ENCODE measurements at regions not wholly inside any gene's neighbourhood (a gene's known extent, or its start where the extent isn't known, plus 50 kb on each side); places are given as distances from the start of the nearest gene placed in this dataset.

DNA sequence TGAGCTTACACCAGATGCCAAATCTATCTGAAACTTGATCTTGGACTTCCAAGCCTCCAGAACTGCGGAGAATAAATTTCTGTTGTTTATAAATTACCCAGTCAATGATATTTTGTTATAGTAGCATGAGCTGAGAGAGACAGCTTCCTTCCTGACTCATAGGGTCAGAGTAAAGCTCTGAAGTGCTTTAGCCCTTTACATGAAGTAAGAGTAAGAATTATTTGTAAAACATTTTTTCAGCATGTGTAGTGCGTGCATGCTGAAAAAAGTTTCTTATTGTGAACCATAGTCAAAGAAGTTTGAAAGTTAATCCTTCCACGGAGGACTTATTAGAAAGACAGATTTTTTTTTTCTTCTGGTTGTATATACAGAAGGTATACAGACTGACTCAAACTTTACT, 172.4 kb downstream of the DMRT2 start:
- H3K27me3 ChIP-seq (ENCODE audit: insufficient read depth, low read length), result no peaks in the 10 kb centered on the region
- H2AFZ ChIP-seq (ENCODE audit: low read length), result no peak overlapping the region
- no peaks in the 10 kb centered on the region for H3F3A ChIP-seq (ENCODE audit: insufficient read depth, low read length)
- no peaks in the 10 kb centered on the region for H4K20me1 ChIP-seq (ENCODE audit: insufficient read depth, low read length)
- no peak overlapping the region for H3K4me3 ChIP-seq (ENCODE audit: low read depth, low read length, poor library complexity, severe bottlenecking)
- H3K9me2 ChIP-seq (ENCODE audit: low read depth, low read length), result no peaks in the 10 kb centered on the region
- no peak overlapping the region for H3K9ac ChIP-seq (ENCODE audit: low read length)
- no peaks in the 10 kb centered on the region for H3K9me3 ChIP-seq (ENCODE audit: low read length)
- no peak overlapping the region for H3K27ac ChIP-seq (ENCODE audit: low read depth, low read length, poor library complexity, severe bottlenecking)
- H3K4me2 ChIP-seq (ENCODE audit: low read length), result no peak overlapping the region
- no peaks in the 10 kb centered on the region for H3K36me3 ChIP-seq (ENCODE audit: insufficient read depth, low read length)
- TF ChIP-seq, protein P1, sequence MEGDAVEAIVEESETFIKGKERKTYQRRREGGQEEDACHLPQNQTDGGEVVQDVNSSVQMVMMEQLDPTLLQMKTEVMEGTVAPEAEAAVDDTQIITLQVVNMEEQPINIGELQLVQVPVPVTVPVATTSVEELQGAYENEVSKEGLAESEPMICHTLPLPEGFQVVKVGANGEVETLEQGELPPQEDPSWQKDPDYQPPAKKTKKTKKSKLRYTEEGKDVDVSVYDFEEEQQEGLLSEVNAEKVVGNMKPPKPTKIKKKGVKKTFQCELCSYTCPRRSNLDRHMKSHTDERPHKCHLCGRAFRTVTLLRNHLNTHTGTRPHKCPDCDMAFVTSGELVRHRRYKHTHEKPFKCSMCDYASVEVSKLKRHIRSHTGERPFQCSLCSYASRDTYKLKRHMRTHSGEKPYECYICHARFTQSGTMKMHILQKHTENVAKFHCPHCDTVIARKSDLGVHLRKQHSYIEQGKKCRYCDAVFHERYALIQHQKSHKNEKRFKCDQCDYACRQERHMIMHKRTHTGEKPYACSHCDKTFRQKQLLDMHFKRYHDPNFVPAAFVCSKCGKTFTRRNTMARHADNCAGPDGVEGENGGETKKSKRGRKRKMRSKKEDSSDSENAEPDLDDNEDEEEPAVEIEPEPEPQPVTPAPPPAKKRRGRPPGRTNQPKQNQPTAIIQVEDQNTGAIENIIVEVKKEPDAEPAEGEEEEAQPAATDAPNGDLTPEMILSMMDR (IDR thresholded peaks at IDR 0.05; ENCODE audit: low read length), result no peak
- no peak for TF ChIP-seq EZH2 (IDR thresholded peaks at IDR 0.05; ENCODE audit: borderline replicate concordance, low read length)
- H3K4me1 ChIP-seq (ENCODE audit: insufficient read depth, low read length, severe bottlenecking), result no peaks in the 10 kb centered on the region
- H3K79me2 ChIP-seq (ENCODE audit: insufficient read depth, low read length), result no peaks in the 10 kb centered on the region

DNA sequence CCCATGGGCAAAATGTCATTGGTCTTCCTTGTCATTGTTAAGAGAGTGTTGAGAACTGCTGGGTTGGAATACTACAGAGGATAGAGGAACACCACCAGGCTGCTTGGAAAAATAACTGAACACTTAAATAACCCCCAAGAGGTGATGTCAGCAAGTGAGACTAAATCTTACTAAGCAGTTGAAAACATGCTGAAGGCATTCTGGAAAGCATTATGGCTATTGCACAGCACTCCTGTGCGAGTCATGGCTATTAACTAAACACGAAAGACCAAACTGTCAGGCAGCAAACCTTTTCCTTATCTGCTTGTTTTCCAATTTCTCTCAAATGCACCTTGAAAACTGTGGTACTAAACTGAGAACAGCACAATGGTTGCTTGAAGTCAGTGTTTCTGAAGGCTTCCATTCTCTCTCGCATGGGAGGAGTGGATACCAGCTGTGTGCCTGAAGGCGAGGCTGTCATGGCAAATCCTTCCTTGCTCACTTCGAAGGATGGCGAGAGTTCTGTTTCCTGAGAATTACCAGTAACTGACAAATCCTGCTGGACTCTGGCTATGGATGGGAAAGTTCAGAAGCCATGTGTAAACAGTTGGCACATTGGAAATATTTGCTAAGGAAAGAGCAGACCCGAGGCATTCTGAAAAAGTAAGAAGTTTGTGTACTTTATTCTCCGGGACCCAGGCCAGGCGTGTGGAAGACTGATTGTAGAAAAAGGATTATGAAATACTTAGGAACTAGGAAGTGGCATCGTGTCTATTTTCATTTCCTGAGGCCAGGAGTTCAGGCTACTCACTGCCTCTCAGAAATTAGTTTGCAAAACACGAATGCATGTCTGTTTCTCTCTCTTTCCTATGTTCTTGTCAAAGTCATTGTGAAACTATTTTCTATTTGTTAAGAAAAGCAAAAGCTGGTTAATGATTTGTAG, 182.1 kb downstream of the DMRT2 start:
- H3K4me2 ChIP-seq (ENCODE audit: low read length), result no peak overlapping the region
- no peak overlapping the region for H3K4me3 ChIP-seq (ENCODE audit: low read depth, low read length, poor library complexity, severe bottlenecking)

DNA sequence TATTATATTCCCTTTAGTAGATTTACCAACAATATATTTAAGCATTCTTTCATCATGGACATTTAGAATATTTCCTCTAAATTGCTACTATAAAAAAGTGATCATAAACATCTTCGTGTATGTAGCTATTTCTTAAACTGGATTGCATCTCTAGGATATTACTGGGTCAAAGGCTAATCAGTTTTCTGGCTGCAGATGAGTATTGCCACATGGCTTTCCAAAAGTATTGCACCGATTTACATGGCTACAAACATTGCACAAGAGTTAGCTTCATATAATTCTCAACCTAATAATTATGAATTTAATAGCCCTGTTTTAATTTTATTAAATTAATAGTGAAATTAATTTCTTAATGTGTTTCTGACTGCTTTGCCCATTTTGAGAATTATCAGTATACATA, 183.4 kb downstream of the DMRT2 start:
- no peak overlapping the region for H3K4me2 ChIP-seq (ENCODE audit: low read length)
- no peaks in the 10 kb centered on the region for H3K27me3 ChIP-seq (ENCODE audit: insufficient read depth, low read length)
- no peaks in the 10 kb centered on the region for H3K79me2 ChIP-seq (ENCODE audit: insufficient read depth, low read length)
- H3K27ac ChIP-seq (ENCODE audit: low read depth, low read length, poor library complexity, severe bottlenecking), result no peak overlapping the region
- H3K9ac ChIP-seq (ENCODE audit: low read length), result no peak overlapping the region
- no peaks in the 10 kb centered on the region for H3K9me3 ChIP-seq (ENCODE audit: low read length)
- H2AFZ ChIP-seq (ENCODE audit: low read length), result no peak overlapping the region
- H4K20me1 ChIP-seq (ENCODE audit: insufficient read depth, low read length), result no peaks in the 10 kb centered on the region
- H3F3A ChIP-seq (ENCODE audit: insufficient read depth, low read length), result no peaks in the 10 kb centered on the region
- no peaks in the 10 kb centered on the region for H3K36me3 ChIP-seq (ENCODE audit: insufficient read depth, low read length)
- H3K9me2 ChIP-seq (ENCODE audit: low read depth, low read length), result no peaks in the 10 kb centered on the region
- H3K4me3 ChIP-seq (ENCODE audit: low read depth, low read length, poor library complexity, severe bottlenecking), result no peak overlapping the region
- no peaks in the 10 kb centered on the region for H3K4me1 ChIP-seq (ENCODE audit: insufficient read depth, low read length, severe bottlenecking)
- TF ChIP-seq EZH2 (IDR thresholded peaks at IDR 0.05; ENCODE audit: borderline replicate concordance, low read length), result no peak
- TF ChIP-seq, protein P1 (IDR thresholded peaks at IDR 0.05; ENCODE audit: low read length), result no peak

More for the DNA sequence above, 182.1 kb downstream of the DMRT2 start:
- no peaks in the 10 kb centered on the region for H3K27me3 ChIP-seq (ENCODE audit: insufficient read depth, low read length)
- no peaks in the 10 kb centered on the region for H3K9me2 ChIP-seq (ENCODE audit: low read depth, low read length)
- no peak overlapping the region for H3K27ac ChIP-seq (ENCODE audit: low read depth, low read length, poor library complexity, severe bottlenecking)
- TF ChIP-seq, protein P1 (IDR thresholded peaks at IDR 0.05; ENCODE audit: low read length), result no peak
- TF ChIP-seq EZH2 (IDR thresholded peaks at IDR 0.05; ENCODE audit: borderline replicate concordance, low read length), result no peak
- no peak overlapping the region for H2AFZ ChIP-seq (ENCODE audit: low read length)
- no peaks in the 10 kb centered on the region for H3K36me3 ChIP-seq (ENCODE audit: insufficient read depth, low read length)
- H3K9me3 ChIP-seq (ENCODE audit: low read length), result no peaks in the 10 kb centered on the region
- H3K79me2 ChIP-seq (ENCODE audit: insufficient read depth, low read length), result no peaks in the 10 kb centered on the region
- H3K4me1 ChIP-seq (ENCODE audit: insufficient read depth, low read length, severe bottlenecking), result no peaks in the 10 kb centered on the region
- no peak overlapping the region for H3K9ac ChIP-seq (ENCODE audit: low read length)
- H3F3A ChIP-seq (ENCODE audit: insufficient read depth, low read length), result no peaks in the 10 kb centered on the region
- H4K20me1 ChIP-seq (ENCODE audit: insufficient read depth, low read length), result no peaks in the 10 kb centered on the region

Data from OCI-LY1 (cell line).